HG03460 (cell line): ENCODE measurements at regions not wholly inside any gene's neighbourhood (a gene's known extent, or its start where the extent isn't known, plus 50 kb on each side); places are given as distances from the start of the nearest gene placed in this dataset.
A peak's percentile ranks its signal among the peaks of the same experiment; 100 is the strongest.
"Not testable (repeated sequence)": the region's sequence is repeated elsewhere in the genome, so short reads cannot be mapped to it uniquely, and the experiment has no call there.

ENCODE experiments used
- ATAC-seq: cut with Tn5 transposase; IDR thresholded peaks from one replicate; pipeline ENCODE4 v1.9.1; 2021; ENCODE audit not compliant: unreplicated experiment

GRCh38 chr5:12109075-12109688, 204.9 kb upstream of the CTNND2 start:
- ATAC-seq = no peak

- no peak for ATAC-seq
These were observed 197.9 kb upstream of the CTNND2 start for GRCh38 chr5:12102151-12102550.

- ATAC-seq = no peak
These were observed 196.3 kb upstream of the CTNND2 start for GRCh38 chr5:12100542-12100941.

GRCh38 chr5:12099296-12099695, 195.1 kb upstream of the CTNND2 start:
- ATAC-seq = no peak

- peak; percentile 66 for ATAC-seq
These were observed 191.6 kb upstream of the CTNND2 start for GRCh38 chr5:12095808-12096281.

GRCh38 chr5:12093586-12093985, 189.3 kb upstream of the CTNND2 start:
- no peak for ATAC-seq

GRCh38 chr5:12080761-12081160, 176.5 kb upstream of the CTNND2 start:
- no peak for ATAC-seq

GRCh38 chr5:12078286-12078685, 174.0 kb upstream of the CTNND2 start:
- not testable (repeated sequence) for ATAC-seq

GRCh38 chr5:12073426-12073825, 169.2 kb upstream of the CTNND2 start:
- no peak for ATAC-seq

- ATAC-seq = no peak
These were observed 168.2 kb upstream of the CTNND2 start for GRCh38 chr5:12072441-12072840.

GRCh38 chr5:12071455-12071854, 167.2 kb upstream of the CTNND2 start:
- no peak for ATAC-seq

- no peak for ATAC-seq
These were observed 119.5 kb upstream of the CTNND2 start for GRCh38 chr5:12023614-12024241.

GRCh38 chr5:12022444-12022843, 118.2 kb upstream of the CTNND2 start:
- no peak for ATAC-seq

GRCh38 chr5:12019306-12019705, 115.1 kb upstream of the CTNND2 start:
- no peak for ATAC-seq

GRCh38 chr5:12017007-12017406, 112.8 kb upstream of the CTNND2 start:
- no peak for ATAC-seq

GRCh38 chr5:12016159-12016746, 112.0 kb upstream of the CTNND2 start:
- ATAC-seq = no peak

- no peak for ATAC-seq
These were observed 109.1 kb upstream of the CTNND2 start for GRCh38 chr5:12013351-12013750.

GRCh38 chr5:12003680-12004079, 99.4 kb upstream of the CTNND2 start:
- ATAC-seq = no peak

- ATAC-seq = no peak
These were observed 94.2 kb upstream of the CTNND2 start for GRCh38 chr5:11998397-11998796.

GRCh38 chr5:11997942-11998341, 93.7 kb upstream of the CTNND2 start:
- no peak for ATAC-seq

GRCh38 chr5:11992518-11992917, 88.3 kb upstream of the CTNND2 start:
- no peak for ATAC-seq

- ATAC-seq = no peak
These were observed 81.7 kb upstream of the CTNND2 start for GRCh38 chr5:11985993-11986392.
